Progenitor cell of endocrine pancreas (in vitro differentiated cells): ENCODE measurements at regions not wholly inside any gene's neighbourhood (a gene's known extent, or its start where the extent isn't known, plus 50 kb on each side); places are given as distances from the start of the nearest gene placed in this dataset.

Experiments
- DNase-seq: peaks from one replicate; pipeline ENCODE4 v3.0.0; 2021; ENCODE audit warnings: low spot score; ENCODE audit not compliant: unreplicated experiment
- H3K27ac Mint-ChIP-seq: 2 replicates; pipeline ENCODE4 v1.8.0; 2021; ENCODE audit warnings: mild to moderate bottlenecking, moderate library complexity, mixed read lengths
- H3K27me3 Mint-ChIP-seq: 2 replicates; pipeline ENCODE4 v1.8.0; 2021; ENCODE audit warnings: mixed read lengths
- H3K36me3 Mint-ChIP-seq: 2 replicates; pipeline ENCODE4 v1.8.0; 2022; ENCODE audit warnings: mixed read lengths; ENCODE audit not compliant: insufficient read depth
- H3K4me1 Mint-ChIP-seq: 2 replicates; pipeline ENCODE4 v1.8.0; 2021; ENCODE audit warnings: low read depth, mixed read lengths
- H3K4me3 Mint-ChIP-seq: 2 replicates; pipeline ENCODE4 v1.8.0; 2021; ENCODE audit warnings: low read depth, mild to moderate bottlenecking, moderate library complexity, mixed read lengths
- H3K9me3 Mint-ChIP-seq: 2 replicates; pipeline ENCODE4 v1.8.0; 2021; ENCODE audit warnings: low read depth, mixed read lengths
- TF ChIP-seq, protein P1 (sequence below): fragments of 200-600 bp; sonication (generic); IDR thresholded peaks from one replicate; pipeline ENCODE4 v1.5.0; 2021; ENCODE audit warnings: antibody characterized with exemption, mild to moderate bottlenecking; ENCODE audit not compliant: unreplicated experiment

DNA sequence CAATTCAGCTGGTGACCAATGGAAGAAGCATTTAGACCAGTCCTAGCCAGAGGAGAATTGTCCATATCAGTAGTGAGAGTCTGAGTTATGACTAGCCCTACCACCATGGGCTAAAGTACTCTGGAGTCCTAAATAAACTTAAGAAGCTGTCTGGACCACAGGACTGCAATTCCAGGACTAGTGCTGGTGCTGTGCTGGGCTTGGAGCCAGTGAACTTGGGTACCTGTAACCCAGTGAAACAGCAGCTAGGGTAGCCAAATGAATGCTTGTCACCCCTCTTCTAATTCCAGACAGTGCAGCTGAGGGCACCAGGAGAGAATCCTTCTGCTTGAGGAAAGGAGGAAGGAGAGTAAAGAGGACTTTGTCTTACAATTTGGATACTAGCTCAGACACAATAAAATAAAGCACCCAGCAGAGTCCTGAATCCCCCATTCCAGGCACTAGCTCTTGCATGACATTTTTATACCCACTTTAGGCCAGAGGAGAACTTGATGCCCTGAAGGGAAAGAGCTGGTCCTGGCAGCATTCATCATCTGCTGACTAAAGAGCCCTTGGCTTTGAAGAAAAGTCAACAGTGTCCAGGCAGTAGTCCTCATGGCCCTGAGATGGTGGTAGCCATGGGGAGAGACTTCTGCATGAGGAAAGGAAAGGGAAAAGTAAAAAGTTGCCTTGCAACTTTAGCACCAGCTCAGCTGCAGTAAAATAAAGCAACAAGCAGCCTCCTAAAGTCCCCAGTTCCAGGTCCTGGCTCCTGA, 2675.7 kb downstream of the PCDH7 start:
- H3K4me3 Mint-ChIP-seq: no peak overlapping the region
- H3K36me3 Mint-ChIP-seq: no peaks in the 10 kb centered on the region
- no peak for DNase-seq
- H3K27me3 Mint-ChIP-seq: no peaks in the 10 kb centered on the region
- TF ChIP-seq, protein P1, sequence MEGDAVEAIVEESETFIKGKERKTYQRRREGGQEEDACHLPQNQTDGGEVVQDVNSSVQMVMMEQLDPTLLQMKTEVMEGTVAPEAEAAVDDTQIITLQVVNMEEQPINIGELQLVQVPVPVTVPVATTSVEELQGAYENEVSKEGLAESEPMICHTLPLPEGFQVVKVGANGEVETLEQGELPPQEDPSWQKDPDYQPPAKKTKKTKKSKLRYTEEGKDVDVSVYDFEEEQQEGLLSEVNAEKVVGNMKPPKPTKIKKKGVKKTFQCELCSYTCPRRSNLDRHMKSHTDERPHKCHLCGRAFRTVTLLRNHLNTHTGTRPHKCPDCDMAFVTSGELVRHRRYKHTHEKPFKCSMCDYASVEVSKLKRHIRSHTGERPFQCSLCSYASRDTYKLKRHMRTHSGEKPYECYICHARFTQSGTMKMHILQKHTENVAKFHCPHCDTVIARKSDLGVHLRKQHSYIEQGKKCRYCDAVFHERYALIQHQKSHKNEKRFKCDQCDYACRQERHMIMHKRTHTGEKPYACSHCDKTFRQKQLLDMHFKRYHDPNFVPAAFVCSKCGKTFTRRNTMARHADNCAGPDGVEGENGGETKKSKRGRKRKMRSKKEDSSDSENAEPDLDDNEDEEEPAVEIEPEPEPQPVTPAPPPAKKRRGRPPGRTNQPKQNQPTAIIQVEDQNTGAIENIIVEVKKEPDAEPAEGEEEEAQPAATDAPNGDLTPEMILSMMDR: no peak
- no peak overlapping the region for H3K27ac Mint-ChIP-seq
- peaks cover 10% of the 10 kb centered on the region for H3K9me3 Mint-ChIP-seq
- H3K4me1 Mint-ChIP-seq: no peaks in the 10 kb centered on the region

DNA sequence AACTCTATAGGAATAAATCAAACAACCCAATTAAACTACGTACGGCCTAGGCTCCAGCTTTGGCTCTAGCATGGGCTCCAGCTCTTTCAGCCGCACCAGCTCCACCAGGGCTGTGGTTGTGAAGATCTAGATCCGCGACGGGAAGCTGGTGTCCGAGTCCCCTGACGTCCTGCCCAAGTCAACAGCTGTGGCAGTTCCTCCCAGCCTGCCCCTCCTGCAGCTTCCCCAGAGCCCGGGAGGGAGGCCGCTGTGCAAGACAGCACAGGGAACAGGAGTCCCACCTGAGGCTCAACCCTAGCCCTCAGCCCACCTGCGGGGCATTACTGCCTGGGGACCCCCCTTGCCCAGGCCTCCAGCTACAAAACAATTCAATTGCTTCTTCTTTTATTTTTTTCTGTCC, 2680.3 kb downstream of the PCDH7 start:
- TF ChIP-seq, protein P1: no peak
- Mint-ChIP-seq H3K9me3 (peaks cover 19% of the 10 kb centered on the region), H3K36me3 (no peaks in the 10 kb centered on the region), H3K4me3 (no peak overlapping the region), H3K27me3 (no peaks in the 10 kb centered on the region), H3K27ac (no peak overlapping the region), H3K4me1 (no peaks in the 10 kb centered on the region)
- DNase-seq: no peak

DNA sequence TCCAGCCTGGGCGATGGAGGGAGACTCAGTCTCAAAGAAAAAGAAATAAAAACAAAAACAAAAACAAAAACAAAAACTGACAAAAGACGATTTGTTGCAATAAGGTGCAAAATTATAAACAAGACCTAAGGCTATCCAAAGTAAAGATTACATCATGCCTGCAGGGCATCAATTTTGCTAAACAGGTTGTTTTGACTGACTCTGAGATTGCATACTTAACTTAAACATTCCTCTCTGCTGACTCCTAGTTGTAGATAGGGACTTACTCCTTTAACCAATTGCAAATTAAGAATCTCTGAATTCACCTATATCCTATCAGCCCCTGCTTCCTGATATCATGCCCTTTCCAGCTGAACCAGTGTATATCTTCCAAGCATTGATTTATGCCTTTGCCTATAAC, 2687.3 kb downstream of the PCDH7 start:
- Mint-ChIP-seq H3K4me1 (no peaks in the 10 kb centered on the region), H3K9me3 (peaks cover 7% of the 10 kb centered on the region), H3K36me3 (no peaks in the 10 kb centered on the region), H3K27ac (no peak overlapping the region), H3K27me3 (no peaks in the 10 kb centered on the region), H3K4me3 (no peak overlapping the region)
- TF ChIP-seq, protein P1: no peak
- no peak for DNase-seq

DNA sequence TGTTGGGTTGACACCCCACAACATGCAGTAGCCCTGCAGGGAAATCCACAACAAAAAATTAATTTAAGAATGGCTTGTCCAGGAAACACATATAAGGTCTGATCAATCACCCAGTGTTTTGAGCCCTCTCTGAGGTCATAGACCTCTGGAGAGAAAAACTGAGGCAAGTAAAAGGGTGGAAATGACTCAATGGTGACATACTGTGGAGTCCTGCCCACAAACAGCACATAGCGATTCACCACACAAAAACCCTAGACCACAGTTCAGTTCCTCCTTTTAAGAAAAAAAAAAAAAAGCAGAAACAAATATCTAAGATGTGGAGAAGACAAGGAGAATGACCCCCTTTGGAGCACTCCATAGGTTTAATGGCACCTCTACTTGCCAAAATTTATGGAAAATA, 2691.0 kb downstream of the PCDH7 start:
- no peak overlapping the region for H3K27ac Mint-ChIP-seq
- H3K4me3 Mint-ChIP-seq: no peak overlapping the region
- no peaks in the 10 kb centered on the region for H3K4me1 Mint-ChIP-seq
- H3K9me3 Mint-ChIP-seq: peaks cover 18% of the 10 kb centered on the region
- TF ChIP-seq, protein P1: no peak
- DNase-seq: no peak
- H3K27me3 Mint-ChIP-seq: no peaks in the 10 kb centered on the region
- peaks cover 1% of the 10 kb centered on the region for H3K36me3 Mint-ChIP-seq

DNA sequence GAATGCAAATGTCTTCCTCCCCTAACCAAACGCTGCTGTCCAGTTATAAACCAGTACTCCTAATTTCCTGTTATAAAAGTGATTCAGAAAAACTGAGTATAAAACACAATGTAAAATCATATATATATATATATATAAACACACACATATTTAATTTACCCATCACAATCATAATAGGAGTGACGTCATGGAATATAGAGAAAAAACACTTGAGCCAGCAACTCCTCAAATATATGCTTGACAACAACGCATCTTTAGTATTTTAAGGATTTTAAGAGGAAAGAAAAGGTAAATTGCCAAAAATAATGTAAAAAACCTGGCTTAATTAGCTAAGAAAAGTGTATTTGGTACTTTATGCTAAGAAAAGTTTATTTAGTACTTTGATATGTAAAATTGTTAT, 2701.7 kb downstream of the PCDH7 start:
- TF ChIP-seq, protein P1: no peak
- H3K27me3 Mint-ChIP-seq: no peaks in the 10 kb centered on the region
- H3K27ac Mint-ChIP-seq: no peak overlapping the region
- H3K4me3 Mint-ChIP-seq: no peak overlapping the region
- no peaks in the 10 kb centered on the region for H3K4me1 Mint-ChIP-seq
- DNase-seq: no peak
- no peaks in the 10 kb centered on the region for H3K36me3 Mint-ChIP-seq
- H3K9me3 Mint-ChIP-seq: no peaks in the 10 kb centered on the region
